Anterior cingulate cortex (tissue), 58 donors: ENCODE measurements at regions not wholly inside any gene's neighbourhood (a gene's known extent, or its start where the extent isn't known, plus 50 kb on each side); places are given as distances from the start of the nearest gene placed in this dataset.

ENCODE experiments used
- DNase-seq, 58 donors: peaks; one replicate each; lab custom pipeline; 2025; lab: John Stamatoyannopoulos, UW

- DNase-seq = no peak
These were observed 52.1 kb upstream of the CNEP1R1 start for GRCh38 chr16:49972961-49973360.
